H9 (cell line): ENCODE measurements at regions not wholly inside any gene's neighbourhood (a gene's known extent, or its start where the extent isn't known, plus 50 kb on each side); places are given as distances from the start of the nearest gene placed in this dataset.
A peak's percentile ranks its signal among the peaks of the same experiment; 100 is the strongest.

Source experiments
- DNase-seq: peaks from one replicate; pipeline ENCODE4 v3.0.0-alpha.2; 2017
- H2AFZ ChIP-seq: one replicate; pipeline ENCODE4 v1.6.1; 2013; ENCODE audit warnings: mild to moderate bottlenecking, low read length, control low read depth, moderate library complexity
- H2AK5ac ChIP-seq: 2 replicates; pipeline ENCODE4 v1.6.1; 2013; ENCODE audit warnings: low read length, control low read depth, mixed read lengths; ENCODE audit not compliant: insufficient read length
- H2BK120ac ChIP-seq: one replicate; pipeline ENCODE4 v1.6.1; 2013; ENCODE audit warnings: low read depth, mild to moderate bottlenecking, low read length, control low read depth, inconsistent platforms; ENCODE audit not compliant: poor library complexity, severe bottlenecking
- H2BK12ac ChIP-seq: 2 replicates; pipeline ENCODE4 v1.6.1; 2013; ENCODE audit warnings: low read length, control low read depth, mixed read lengths, low read depth; ENCODE audit not compliant: insufficient read length
- H2BK15ac ChIP-seq: 2 replicates; pipeline ENCODE4 v1.6.1; 2013; ENCODE audit warnings: low read depth, low read length, control low read depth
- H2BK20ac ChIP-seq: one replicate; pipeline ENCODE4 v1.6.1; 2013; ENCODE audit warnings: low read depth, mild to moderate bottlenecking, low read length, control low read depth, inconsistent platforms; ENCODE audit not compliant: poor library complexity, severe bottlenecking
- H2BK5ac ChIP-seq: 2 replicates; pipeline ENCODE4 v1.6.1; 2013; ENCODE audit warnings: low read length, control low read depth, mixed read lengths; ENCODE audit not compliant: insufficient read length
- H3K14ac ChIP-seq: 2 replicates; pipeline ENCODE4 v1.6.1; 2013; ENCODE audit warnings: low read length, control low read depth; ENCODE audit not compliant: insufficient read depth
- H3K18ac ChIP-seq: 2 replicates; pipeline ENCODE4 v1.6.1; 2013; ENCODE audit warnings: low read depth, mild to moderate bottlenecking, mixed read lengths, low read length, control low read depth; ENCODE audit not compliant: insufficient read length
- H3K23ac ChIP-seq: 2 replicates; pipeline ENCODE4 v1.6.1; 2013; ENCODE audit warnings: low read length, control low read depth, mixed read lengths, low read depth; ENCODE audit not compliant: insufficient read length
- H3K23me2 ChIP-seq: 2 replicates; pipeline ENCODE4 v1.6.1; 2013; ENCODE audit warnings: low read depth, mild to moderate bottlenecking, mixed read lengths, low read length, control low read depth; ENCODE audit not compliant: insufficient read length, poor library complexity, severe bottlenecking
- H3K27ac ChIP-seq: 2 replicates; pipeline ENCODE4 v1.5.1; 2013; ENCODE audit warnings: low read length, control low read depth, mixed read lengths, low read depth; ENCODE audit not compliant: insufficient read length
- H3K27me3 ChIP-seq: 2 replicates; pipeline ENCODE4 v1.6.1; 2013; ENCODE audit warnings: low read length, control low read depth, inconsistent platforms; ENCODE audit not compliant: insufficient read depth
- H3K4ac ChIP-seq: 2 replicates; pipeline ENCODE4 v1.6.1; 2013; ENCODE audit warnings: low read depth, mild to moderate bottlenecking, control low read depth, inconsistent platforms, low read length, moderate library complexity
- H3K4me1 ChIP-seq: 2 replicates; pipeline ENCODE4 v1.6.1; 2013; ENCODE audit warnings: low read length, control low read depth, inconsistent platforms; ENCODE audit not compliant: insufficient read depth
- H3K4me2 ChIP-seq: 2 replicates; pipeline ENCODE4 v1.6.1; 2013; ENCODE audit warnings: low read length, control low read depth, mixed read lengths; ENCODE audit not compliant: insufficient read length, insufficient read depth
- H3K56ac ChIP-seq: 2 replicates; pipeline ENCODE4 v1.6.1; 2013; ENCODE audit warnings: low read depth, mild to moderate bottlenecking, mixed read lengths, low read length, control low read depth; ENCODE audit not compliant: insufficient read length
- H3K79me1 ChIP-seq: 2 replicates; pipeline ENCODE4 v1.6.1; 2013; ENCODE audit warnings: low read depth, mild to moderate bottlenecking, moderate library complexity, low read length, control low read depth, inconsistent platforms; ENCODE audit not compliant: insufficient read depth, poor library complexity, severe bottlenecking
- H3K79me2 ChIP-seq: 2 replicates; pipeline ENCODE4 v1.6.1; 2013; ENCODE audit warnings: low read length, control low read depth, inconsistent platforms; ENCODE audit not compliant: insufficient read depth
- H3K9ac ChIP-seq: 2 replicates; pipeline ENCODE4 v1.6.1; 2013; ENCODE audit warnings: low read length, control low read depth, mixed read lengths; ENCODE audit not compliant: insufficient read length; ENCODE audit errors: extremely low read depth
- H3K9me3 ChIP-seq: one replicate; pipeline ENCODE4 v1.6.1; 2013; ENCODE audit warnings: low read depth, low read length, inconsistent platforms; ENCODE audit not compliant: control insufficient read depth
- H3T11ph ChIP-seq: one replicate; pipeline ENCODE4 v1.6.1; 2013; ENCODE audit warnings: mild to moderate bottlenecking, low read length, control low read depth, inconsistent platforms
- H4K20me1 ChIP-seq: one replicate; pipeline ENCODE4 v1.6.1; 2013; ENCODE audit not compliant: control insufficient read depth, insufficient read length, insufficient read depth
- H4K5ac ChIP-seq: 2 replicates; pipeline ENCODE4 v1.6.1; 2013; ENCODE audit warnings: low read depth, mild to moderate bottlenecking, mixed read lengths, low read length, control low read depth; ENCODE audit not compliant: insufficient read length
- H4K8ac ChIP-seq: replicated peaks from 2 replicates; pipeline ENCODE4 v1.6.1; 2013; ENCODE audit warnings: low read length, control low read depth, mixed read lengths, low read depth; ENCODE audit not compliant: insufficient read length
- H4K91ac ChIP-seq: 2 replicates; pipeline ENCODE4 v1.6.1; 2013; ENCODE audit warnings: low read depth, mild to moderate bottlenecking, moderate library complexity, mixed read lengths, low read length, control low read depth; ENCODE audit not compliant: insufficient read length
- H3K27ac Mint-ChIP-seq, 3 experiments: 2 replicates in 2 of 3; 3 replicates in 1 of 3; pipeline ENCODE4 v1.8.0; 2020 to 2021; ENCODE audit warnings: mixed read lengths in 3 of 3, mild to moderate bottlenecking in 1 of 3, moderate library complexity in 1 of 3
- H3K27me3 Mint-ChIP-seq: 2 replicates; pipeline ENCODE4 v1.8.0; 2021; ENCODE audit warnings: low read depth, mild to moderate bottlenecking, moderate library complexity, mixed read lengths
- H3K36me3 Mint-ChIP-seq, 3 experiments: 2 replicates in 2 of 3; 3 replicates in 1 of 3; pipeline ENCODE4 v1.8.0; 2020 to 2021; ENCODE audit warnings: low read depth in 3 of 3, mixed read lengths in 3 of 3; ENCODE audit not compliant: insufficient read depth in 1 of 3
- H3K4me1 Mint-ChIP-seq, 2 experiments: 2 replicates each; pipeline ENCODE4 v1.8.0; 2020; ENCODE audit warnings: mixed read lengths in 2 of 2
- H3K4me3 Mint-ChIP-seq, 2 experiments: 2 replicates in 1 of 2; 3 replicates in 1 of 2; pipeline ENCODE4 v1.8.0; 2020 to 2021; ENCODE audit warnings: mild to moderate bottlenecking in 2 of 2, mixed read lengths in 2 of 2, moderate library complexity in 1 of 2
- H3K9me3 Mint-ChIP-seq, 2 experiments: 2 replicates in 1 of 2; 3 replicates in 1 of 2; pipeline ENCODE4 v1.8.0; 2020; ENCODE audit warnings: mild to moderate bottlenecking in 2 of 2, mixed read lengths in 2 of 2, moderate library complexity in 1 of 2
- CTCF ChIP-seq: fragments of 200-600 bp; sonication (generic); conservative IDR thresholded peaks from 3 replicates; pipeline ENCODE4 v1.8.0; 2021; ENCODE audit warnings: antibody characterized with exemption, mild to moderate bottlenecking
- WGBS: extraction: QIAGEN DNeasy Blood & Tissue Kit; methylation state at CpG from one replicate; pipeline ENCODE4 v1.1.7; 2013; ENCODE audit warnings: missing lambda C conversion rate, low lambda C conversion rate, mixed read lengths; ENCODE audit not compliant: insufficient read length; ENCODE audit errors: extremely low coverage; 5-methylcytosine and 5-hydroxymethylcytosine counted together

GRCh38 chr2:228655331-228655730 lies 473.8 kb upstream of the SPHKAP start:
- Histone ChIP-seq H4K20me1 (no peaks in the 10 kb centered on the region), H3T11ph (no peak overlapping the region), H3K14ac (no peak overlapping the region), H3K4me2 (no peak overlapping the region), H2AFZ (no peak overlapping the region), H3K9me3 (no peaks in the 10 kb centered on the region), H3K23me2 (no peaks in the 10 kb centered on the region), H2BK120ac (no peak overlapping the region), H3K79me1 (no peaks in the 10 kb centered on the region), H3K9ac (no peak overlapping the region), H4K91ac (no peak overlapping the region), H3K56ac (no peak overlapping the region), H3K27me3 (no peaks in the 10 kb centered on the region), H2BK20ac (no peak overlapping the region), H3K4ac (no peak overlapping the region), H2BK12ac (no peak overlapping the region), H2BK15ac (no peak overlapping the region), H3K23ac (no peak overlapping the region), H3K27ac (no peak overlapping the region), H4K8ac (no peak overlapping the region), H4K5ac (no peak overlapping the region), H2BK5ac (peak overlapping the region; percentile 72), H2AK5ac (no peak overlapping the region), H3K4me1 (no peaks in the 10 kb centered on the region), H3K18ac (no peak overlapping the region), H3K79me2 (no peaks in the 10 kb centered on the region)
- Mint-ChIP-seq H3K27me3 (no peaks in the 10 kb centered on the region), H3K4me3 (no peak overlapping the region), H3K27ac (no peak overlapping the region), H3K4me1 (no peaks in the 10 kb centered on the region), H3K9me3 (no peaks in the 10 kb centered on the region), H3K36me3 (peaks cover 0 to 1% (median 0%) of the 10 kb centered on the region in 3 experiments; a peak in 1 of 7 replicates)
- no CpG with 5 or more reads among the region's 2 CpGs for WGBS
- TF ChIP-seq CTCF = no peak
- DNase-seq = no peak
